Right lobe of liver (tissue), 4 donors: ENCODE measurements at regions not wholly inside any gene's neighbourhood (a gene's known extent, or its start where the extent isn't known, plus 50 kb on each side); places are given as distances from the start of the nearest gene placed in this dataset.

ENCODE experiments used
- CTCF ChIP-seq, 4 donors: fragments of 200-600 bp in 3 of 4; fragments of 450-650 bp in 1 of 4; IDR thresholded peaks; one replicate each; pipeline versions ENCODE4 v1.5.1 to v1.8.0; 2016 to 2022; ENCODE audit warnings: antibody characterized with exemption in 4 of 4, mild to moderate bottlenecking in 2 of 4
- POLR2A ChIP-seq: fragments of 450-650 bp; IDR thresholded peaks from one replicate; pipeline ENCODE4 v1.6.1; 2017; ENCODE audit warnings: antibody characterized with exemption, mild to moderate bottlenecking
- donor health status: DM: no; HTN: no; CAD: no.
- donor health status: DM: no; HTN: no; CAD: no.
- donor health status: DM: no; HTN: yes; CAD: no.

GRCh38 chr9:25310961-25311360, 367.3 kb downstream of the TUSC1 start:
- no peak for TF ChIP-seq CTCF (IDR thresholded peaks at IDR 0.05)
- TF ChIP-seq POLR2A: no peak
